NOMO-1 (cell line): ENCODE measurements at regions not wholly inside any gene's neighbourhood (a gene's known extent, or its start where the extent isn't known, plus 50 kb on each side); places are given as distances from the start of the nearest gene placed in this dataset.
"Not testable (repeated sequence)": the region's sequence is repeated elsewhere in the genome, so short reads cannot be mapped to it uniquely, and the experiment has no call there.

Experiments
- DNase-seq, 2 experiments: peaks; one replicate each; lab custom pipeline; 2025; ENCODE audit not compliant: unreplicated experiment in 2 of 2; lab: John Stamatoyannopoulos, UW

DNA sequence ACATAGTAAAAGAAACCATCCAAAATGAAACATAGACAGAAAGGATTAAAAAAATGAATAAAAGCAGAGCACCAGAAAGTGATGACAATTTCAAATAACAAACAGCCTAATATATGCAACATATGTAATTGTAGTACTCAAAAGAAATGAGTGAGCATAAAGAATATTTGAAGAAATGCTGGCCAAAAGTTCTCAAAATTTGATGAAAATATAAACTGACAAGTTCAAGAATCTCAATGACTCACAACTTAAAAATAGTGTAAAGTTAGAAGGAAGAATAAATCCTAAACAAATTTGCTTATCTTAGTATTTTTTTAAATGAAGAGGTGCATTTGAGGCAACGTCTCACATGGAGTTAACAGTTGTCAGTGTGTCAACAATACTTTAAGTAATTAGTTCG is 498.9 kb downstream of the SLC6A15 start:
- no peak for DNase-seq

DNA sequence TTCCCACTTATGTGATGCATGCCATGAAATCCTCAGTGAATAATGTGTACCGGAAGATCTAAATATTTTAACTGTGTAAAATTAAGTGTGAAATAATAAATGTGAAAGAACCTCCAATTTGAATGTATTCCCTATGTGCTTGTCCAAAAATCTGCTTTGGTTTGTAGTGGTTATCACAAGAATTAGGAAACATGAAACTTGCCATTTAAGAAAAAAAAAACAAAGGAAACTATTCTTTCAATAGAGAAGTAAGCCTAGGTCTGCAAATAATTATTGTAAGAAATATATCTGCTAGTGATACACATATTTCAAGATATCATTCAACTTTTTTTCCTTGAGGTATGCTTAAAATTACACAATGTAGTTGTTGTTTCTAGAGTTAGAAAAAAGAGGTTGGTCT is 500.4 kb downstream of the SLC6A15 start:
- DNase-seq, result no peak

DNA sequence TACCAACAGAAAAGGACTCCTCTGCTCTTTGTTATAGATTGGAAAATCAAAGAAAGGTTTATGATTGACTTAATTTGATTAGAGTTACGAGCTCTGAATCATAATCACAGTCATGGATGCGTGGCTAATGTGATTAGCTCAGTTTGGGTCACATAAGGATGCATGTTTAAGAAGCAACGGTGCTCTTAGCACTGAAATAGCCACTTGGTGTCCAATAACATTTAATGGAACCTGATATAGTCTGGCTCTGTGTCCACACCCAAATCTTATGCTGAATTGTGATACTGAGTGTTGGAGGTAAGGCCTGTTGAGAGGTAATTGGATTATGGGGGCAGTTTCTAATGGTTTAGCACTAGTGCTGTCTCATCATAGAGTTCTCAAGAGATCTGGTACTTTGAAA is 501.6 kb downstream of the SLC6A15 start:
- no peak for DNase-seq

DNA sequence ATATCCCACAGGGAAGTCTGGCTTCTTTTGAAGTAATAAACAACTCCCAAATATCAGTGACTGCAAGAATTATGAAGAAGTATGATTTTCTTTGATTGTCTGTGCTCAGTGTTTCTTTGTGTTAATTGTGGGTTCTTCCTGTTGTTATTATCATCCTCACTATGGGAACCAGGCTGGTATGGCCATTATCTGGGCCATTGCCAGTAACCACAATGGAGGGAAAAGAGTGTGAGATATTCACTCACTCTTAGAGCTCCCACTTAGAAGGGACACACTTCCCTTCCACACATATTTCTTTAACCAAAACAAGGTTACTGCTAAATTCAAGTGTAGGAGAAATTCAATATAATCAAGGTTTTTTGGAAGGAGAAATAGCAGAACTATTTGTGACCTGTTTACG is 503.7 kb downstream of the SLC6A15 start:
- DNase-seq, result no peak

DNA sequence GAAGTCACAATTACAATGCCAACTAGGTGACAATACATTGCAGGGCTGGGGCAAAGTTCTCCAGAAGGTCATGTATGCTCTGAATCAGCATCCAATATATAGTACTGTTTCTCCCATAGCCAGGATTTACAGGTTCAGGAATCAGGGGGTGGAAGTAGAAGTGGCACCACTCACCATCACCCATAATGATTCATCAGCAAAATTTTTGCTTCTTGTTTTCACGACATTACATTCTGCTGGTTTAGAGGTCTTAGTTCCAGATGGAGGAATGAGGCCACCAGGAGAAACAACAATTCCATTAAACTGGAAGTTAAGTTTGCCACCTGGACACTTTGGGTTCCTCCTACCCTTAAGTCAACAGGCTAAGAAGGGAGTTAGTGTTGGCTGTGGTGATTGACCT is 505.9 kb downstream of the SLC6A15 start:
- not testable (repeated sequence) for DNase-seq

DNA sequence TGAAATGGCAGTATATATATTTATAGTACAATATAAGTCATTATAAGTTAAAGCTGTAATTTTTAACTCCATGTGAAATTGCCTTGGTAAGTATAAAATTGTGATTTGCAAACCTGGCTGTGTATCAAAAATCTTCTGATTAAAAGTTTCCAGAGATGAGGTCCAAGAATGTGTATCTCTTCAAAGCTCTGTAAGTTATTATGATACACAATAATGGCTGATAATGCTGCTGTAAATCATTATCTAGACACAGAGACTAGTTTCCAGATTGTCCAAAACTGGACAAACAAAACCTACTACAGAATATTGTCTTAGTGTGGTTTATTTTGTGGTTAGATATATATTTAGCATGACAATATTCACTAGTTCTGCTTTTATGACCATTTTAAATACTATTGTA is 514.8 kb downstream of the SLC6A15 start:
- DNase-seq, result no peak

DNA sequence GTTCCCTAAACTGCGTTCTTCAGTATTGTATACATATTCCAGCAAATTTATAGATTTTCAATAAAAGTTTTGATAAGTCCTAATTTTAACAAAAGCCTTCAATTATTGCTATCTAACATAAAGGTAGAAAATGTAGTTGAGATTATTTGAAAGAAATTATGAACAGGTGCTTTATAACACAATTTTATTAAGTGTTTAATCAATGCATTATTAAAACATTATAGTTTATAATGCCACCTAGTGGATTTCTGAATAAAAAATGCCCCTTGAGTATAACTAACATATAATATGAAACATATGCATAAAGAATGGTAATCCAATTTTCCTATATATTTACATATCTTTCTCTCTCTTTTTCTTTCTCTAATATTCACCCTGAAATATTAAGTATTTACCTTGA is 515.3 kb downstream of the SLC6A15 start:
- DNase-seq, result no peak

DNA sequence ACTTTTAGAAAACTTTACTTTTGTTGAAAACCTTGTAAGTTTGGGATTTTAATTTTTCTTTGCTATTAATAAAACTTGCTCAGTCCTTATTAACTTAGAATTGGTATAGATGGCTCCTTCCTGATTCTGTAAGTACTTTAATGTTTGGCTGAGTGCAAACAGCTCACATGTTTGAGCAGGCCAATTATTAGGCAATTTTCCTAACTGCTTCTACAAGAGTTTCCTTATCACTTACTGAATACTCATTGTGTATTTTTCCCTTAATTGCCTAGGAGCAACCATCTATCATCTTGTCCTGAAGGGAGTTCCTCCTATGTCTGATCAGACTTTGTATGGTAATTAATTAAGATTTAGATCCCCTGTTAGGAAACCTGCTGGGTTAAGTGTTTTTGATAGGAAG is 521.4 kb downstream of the SLC6A15 start:
- not testable (repeated sequence) for DNase-seq

DNA sequence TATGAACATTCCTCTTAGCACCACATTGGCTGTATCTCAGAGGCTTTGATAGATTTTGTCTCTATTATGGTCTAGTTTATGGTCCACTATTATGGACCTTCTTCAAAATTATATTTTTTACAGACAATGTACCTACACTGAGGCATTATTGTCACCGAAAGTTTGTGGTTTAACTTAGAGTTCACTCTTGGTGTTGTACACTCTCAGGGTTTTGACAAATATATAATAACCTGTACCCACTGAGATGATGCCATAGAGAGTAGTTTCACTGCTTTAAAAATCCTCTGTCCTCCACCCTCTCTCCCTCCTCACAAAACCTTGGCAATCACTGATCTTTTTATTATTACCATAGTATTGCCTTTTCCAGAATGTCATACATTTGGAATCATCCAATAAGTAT is 528.2 kb downstream of the SLC6A15 start:
- DNase-seq, result no peak

DNA sequence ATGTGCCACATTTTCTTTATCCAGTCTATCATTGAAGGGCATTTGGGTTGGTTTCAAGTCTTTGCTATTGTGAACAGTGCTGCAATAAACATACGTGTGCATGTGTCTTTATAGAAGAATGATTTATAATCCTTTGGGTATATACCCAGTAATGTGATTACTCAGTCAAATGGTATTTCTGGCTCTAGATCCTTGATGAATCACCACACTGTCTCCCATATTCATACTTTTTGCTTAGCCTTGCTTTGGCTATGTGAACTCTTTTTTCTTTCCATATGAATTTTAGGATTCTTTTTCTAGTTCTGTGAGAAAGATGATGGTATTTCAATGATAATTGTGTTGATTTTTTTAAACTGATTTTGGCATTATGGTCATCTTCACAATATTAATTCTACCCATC is 530.1 kb downstream of the SLC6A15 start:
- DNase-seq, result not testable (repeated sequence)

DNA sequence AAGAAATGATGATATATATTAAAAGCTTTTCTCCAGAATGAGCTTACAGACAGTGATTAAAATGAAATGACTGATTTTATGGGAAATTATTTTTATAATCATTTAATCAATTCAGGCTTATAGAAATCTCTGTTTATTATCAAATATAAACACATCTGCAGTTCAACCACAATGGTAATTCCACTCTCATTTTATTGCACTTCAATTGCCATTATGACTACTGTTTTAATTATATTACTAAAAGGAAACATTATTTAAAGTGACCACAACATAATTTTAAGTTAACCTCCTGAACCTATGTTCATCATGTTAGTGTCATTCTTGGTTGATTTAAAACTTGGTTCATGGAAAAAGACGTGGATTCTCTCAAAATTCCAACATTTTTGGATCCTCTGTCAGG is 536.3 kb downstream of the SLC6A15 start:
- no peak for DNase-seq

DNA sequence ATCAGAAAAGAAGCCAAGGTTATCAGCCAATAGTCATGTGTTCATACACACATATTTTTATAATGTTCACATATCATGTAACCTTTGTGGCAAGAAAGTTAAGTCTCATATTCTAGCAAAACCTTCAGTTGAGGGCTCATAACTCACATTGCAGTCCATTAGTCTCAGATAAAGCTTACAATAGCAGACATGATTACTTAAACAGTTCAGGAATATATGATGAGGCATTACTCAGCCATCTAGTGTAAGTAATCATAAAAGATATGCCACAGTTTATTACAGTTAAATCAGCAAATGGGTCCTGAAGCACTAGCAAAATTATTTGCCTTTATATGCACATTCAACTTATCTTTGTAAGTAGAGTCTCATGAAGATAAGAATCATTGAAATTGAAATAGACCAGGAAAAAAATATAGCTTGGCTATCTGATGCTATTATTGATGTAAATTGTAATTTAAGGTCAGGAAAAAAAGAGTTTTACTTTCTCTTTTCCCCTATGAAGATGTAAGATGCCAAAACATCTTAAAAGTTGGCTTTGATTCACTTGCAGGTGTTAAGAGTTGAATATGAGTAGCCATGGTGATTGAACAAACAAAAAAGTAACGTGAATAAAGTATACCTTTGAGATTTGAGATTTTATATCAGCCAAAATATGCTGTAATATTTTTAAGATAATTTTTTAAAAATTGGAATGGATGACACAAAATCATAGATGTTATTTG is 537.0 kb downstream of the SLC6A15 start:
- DNase-seq, result no peak

DNA sequence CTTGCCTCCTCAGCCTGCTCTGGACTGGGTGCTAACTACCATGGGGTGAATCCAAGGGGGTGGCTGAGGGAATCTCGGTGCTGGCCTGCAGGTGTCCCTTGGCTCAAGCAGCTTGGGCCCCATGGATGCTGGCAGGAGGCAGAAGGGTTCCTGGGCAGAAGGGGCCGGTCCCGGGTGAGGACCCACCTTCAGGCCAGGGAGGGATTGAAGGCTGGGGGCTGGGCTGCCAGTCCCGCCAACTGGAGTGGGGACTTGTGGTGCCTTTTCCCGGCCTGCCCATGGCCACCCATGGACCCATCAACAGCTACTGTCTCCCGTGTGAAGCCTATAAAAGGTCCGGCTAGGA is 550.1 kb downstream of the SLC6A15 start:
- no peak for DNase-seq

DNA sequence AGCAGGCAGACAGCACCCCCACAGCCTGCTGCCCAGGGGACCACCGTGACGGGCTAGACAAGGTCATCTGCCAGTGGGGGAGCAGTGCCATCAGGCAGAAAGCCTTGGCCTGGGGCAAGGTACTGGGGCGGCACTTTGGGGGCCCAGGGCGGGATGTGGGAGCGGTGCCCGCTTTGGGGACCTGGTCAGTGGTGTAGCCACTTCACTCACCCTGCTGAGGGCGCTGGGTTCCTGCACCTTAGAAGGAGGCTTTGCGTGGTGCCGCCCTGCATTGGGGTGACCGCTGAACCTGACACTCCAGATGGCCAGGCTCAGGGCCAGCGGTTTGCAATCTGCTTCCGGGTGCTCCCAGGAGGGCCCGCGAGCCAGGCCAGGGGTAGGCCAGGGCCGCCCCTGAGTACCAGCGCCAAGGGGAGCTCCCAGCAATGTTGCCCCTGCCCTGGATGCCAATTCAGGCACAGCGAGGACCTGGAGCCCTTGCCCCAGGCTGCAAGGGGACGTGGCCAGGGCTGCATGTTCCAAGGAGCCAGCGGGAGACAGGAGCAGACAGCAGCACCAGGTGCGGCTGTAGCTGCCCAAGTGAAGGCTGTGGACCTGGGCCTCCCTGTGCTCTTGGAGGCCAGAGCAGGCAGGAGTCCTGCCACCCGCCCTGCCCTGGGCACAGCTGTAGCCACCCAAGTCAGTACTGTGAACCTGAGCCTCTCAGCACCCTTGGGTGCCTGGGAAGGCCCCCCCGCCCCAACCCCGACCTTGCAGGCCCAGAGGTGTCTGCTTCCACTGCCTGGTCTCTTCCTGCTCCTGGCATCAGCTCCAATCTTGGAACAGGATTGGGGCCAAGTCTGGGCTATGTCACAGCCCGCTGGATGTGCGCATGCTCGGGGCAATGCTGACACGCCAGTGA is 550.7 kb downstream of the SLC6A15 start:
- DNase-seq, result no peak

DNA sequence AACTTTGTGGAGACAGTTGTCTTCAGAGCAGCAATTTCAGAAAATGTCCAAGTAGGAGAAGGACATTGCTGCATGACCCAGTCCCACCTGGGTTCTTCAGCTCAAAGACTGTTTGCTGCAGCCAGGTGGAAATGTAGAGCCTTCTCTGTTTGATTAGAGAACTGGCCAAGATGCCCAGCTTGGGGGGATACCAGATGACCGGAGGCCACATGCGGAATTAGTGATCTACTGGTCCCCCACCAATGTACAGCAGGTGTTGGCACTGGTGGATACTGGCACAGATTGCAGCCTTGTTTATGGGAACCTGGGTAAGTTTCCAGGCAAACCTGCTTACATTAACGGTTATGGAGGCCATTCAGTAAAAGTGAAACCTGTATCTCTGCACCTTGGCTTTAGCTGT is 555.3 kb downstream of the SLC6A15 start:
- DNase-seq, result no peak

DNA sequence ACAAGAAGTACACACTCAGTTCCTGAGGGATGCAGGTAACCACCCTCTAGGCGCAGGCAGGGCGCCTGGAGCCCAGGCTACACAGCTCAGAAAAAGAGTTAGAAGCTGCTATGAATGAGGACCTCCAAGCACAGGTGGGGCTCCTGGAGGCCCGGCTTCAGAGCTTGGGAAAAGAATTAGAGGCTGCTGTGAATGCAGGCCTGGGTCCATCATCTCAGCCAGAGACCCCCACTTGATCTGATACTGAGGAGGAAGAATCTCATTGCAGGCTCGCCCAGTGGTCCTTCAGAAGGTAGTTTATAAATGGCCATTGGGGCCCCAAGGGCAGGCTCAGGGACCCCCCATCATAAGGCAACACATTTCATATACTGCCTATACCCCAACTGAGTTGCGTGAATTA is 556.4 kb downstream of the SLC6A15 start:
- no peak for DNase-seq

DNA sequence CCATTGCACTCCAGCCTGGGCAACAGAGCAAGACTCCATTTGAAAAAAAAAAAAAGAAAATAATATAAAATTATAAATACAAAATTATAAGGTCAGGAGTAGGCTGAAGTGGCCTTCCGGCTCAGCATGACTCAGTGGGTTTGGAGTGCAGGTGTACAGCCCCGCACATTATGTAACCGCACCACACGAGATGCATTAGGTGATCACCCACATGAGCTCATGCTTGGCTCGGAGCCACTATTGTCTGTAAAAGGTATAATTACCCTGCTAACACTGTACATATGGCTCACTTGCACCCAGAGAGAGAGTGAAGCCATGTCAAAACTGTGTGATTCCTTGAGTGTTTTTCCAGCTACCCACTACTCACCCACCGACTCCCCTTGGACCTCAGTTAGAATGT is 557.0 kb downstream of the SLC6A15 start:
- no peak for DNase-seq

DNA sequence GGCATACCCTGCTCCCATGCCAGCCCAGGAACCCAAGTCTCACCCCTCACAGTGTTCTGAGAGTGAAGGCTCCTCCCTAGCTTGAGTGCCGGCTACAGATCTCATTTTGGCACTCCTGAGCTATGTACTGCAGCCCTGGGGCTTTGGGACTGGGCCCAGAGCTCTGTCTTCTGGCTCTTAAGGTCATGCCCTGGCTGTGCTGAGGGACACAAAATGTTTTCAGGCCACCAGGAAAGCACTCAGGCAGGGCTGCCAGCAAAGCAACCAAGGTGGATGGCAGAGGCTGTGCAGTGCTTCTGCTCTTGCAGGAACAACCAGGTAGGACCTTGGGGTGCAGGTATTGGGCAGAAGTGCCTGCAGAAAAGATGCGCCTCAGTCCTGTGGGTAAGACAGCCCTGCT is 564.0 kb downstream of the SLC6A15 start:
- no peak for DNase-seq

DNA sequence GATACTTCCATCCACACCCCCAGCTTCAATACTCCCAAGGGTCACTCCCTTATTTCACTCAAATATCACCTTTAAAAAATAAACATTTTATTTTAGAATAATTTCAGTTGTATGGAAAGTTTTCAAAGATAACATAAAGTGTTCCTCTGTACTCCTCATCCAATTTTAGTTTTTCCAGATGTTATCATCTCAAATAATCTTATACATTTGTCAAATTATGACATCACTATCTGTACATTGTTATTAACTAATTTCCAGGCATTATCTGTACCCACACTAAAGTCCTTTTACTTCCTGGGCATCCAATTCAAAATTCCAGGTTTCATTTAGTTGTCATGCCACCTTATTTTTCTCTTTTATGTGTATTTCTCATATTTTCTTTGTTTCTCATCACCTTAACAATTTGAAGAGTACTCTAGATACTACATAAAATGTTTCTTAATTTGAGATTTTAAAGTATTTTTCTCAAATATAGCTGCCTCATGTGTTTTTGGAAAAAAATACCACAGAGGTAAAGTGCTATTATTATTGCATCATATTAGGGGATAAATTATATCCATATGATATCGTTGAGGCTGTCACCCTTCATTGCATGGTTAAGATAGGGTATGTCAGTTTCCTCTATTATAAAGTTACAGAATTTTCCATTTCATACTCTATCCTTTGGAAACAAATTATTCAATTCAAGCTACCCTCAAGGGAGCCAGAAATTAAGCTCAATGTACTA is 571.0 kb downstream of the SLC6A15 start:
- DNase-seq, result no peak

DNA sequence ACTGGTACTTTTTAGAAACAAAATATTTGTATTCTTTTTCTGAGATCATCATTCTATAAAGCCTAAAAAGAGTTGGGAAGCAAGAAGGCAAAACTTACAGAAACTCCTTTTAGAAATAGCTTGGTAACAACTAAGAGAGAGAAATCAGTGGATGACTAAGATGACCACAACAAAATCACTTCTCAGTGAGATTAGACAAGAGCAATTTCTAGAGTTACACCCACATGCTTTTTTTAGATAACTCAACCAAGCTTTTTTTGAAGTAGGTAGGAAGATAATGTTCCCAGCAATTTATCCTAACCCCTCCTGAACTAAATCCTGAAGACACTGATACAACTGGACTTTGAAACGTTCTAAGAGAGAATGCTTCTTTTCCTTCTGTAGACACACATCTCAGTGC is 576.4 kb downstream of the SLC6A15 start:
- no peak for DNase-seq

DNA sequence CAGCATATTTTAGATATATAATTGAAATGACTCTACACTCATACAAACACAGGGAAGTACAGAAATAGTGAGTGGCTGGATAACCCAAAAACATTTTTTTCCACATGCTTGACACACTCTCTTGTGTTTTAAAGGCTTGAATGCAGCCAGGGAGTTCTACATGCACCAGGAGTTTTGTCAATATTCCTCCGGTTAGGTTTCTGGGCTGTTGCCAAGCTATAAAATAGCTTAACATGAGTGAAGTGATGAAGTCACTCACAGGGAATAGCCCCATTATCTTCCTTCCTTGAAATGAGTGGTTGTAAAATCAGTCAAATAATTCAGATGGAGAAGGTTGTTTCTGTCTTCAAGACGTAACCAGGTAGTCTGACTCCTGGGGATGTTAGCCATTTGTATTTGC is 582.7 kb downstream of the SLC6A15 start:
- no peak for DNase-seq

DNA sequence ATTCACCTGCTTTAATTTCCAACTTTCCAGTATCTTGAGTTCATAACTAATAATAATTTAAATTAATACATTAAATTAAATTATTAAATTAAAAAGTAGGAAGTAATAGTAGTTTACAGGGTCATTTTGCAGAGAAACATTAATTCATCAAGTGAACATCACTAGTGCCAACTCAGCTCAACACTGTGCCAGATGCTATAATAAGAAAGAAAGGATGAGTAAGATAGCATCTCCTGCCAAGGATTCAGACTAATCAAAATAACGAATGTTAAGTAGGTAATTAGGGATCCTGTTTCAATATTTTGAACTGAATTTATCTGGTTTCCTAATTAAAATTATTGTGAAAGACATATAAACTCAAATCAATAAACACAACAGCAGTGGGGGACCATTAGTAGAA is 596.7 kb downstream of the SLC6A15 start:
- DNase-seq, result no peak
